H1 (cell line): ENCODE measurements at regions not wholly inside any gene's neighbourhood (a gene's known extent, or its start where the extent isn't known, plus 50 kb on each side); places are given as distances from the start of the nearest gene placed in this dataset.

Experiments
- CTCF ChIA-PET: fragments of 300-600 bp; sonication (Branson Sonifier 250); formaldehyde crosslinking; loops from one replicate; lab custom pipeline; 2021; ENCODE audit not compliant: partially characterized antibody; lab: Charles Lee
- POLR2A ChIA-PET: fragments of 300-600 bp; sonication (Branson Sonifier 250); formaldehyde crosslinking; loops from one replicate; lab custom pipeline; 2021; ENCODE audit warnings: inconsistent platforms; ENCODE audit not compliant: partially characterized antibody; lab: Charles Lee
- DNase-seq, 2 experiments: peaks; one replicate each; pipeline versions ENCODE4 v3.0.0 to v3.0.0-alpha.2; 2010 to 2022; ENCODE audit warnings: low spot score in 2 of 2, low read depth in 1 of 2, mixed read lengths in 1 of 2
- FAIRE-seq: peaks from 2 replicates; lab custom pipeline; 2011; peaks lifted over from hg19 to GRCh38; lab: Jason Lieb, UNC
- H2AFZ ChIP-seq: 2 replicates; pipeline ENCODE4 v1.8.1; 2012; ENCODE audit warnings: low read length, inconsistent platforms
- H2AK5ac ChIP-seq: 2 replicates; pipeline ENCODE4 v1.6.1; 2013; ENCODE audit warnings: low read depth, low read length
- H2BK120ac ChIP-seq: replicated peaks from 2 replicates; pipeline ENCODE3; 2013; ENCODE audit warnings: low read depth, low read length, inconsistent platforms
- H2BK12ac ChIP-seq: 2 replicates; pipeline ENCODE4 v1.6.1; 2013; ENCODE audit warnings: low read depth, low read length
- H2BK15ac ChIP-seq: 2 replicates; pipeline ENCODE4 v1.6.1; 2013; ENCODE audit warnings: low read length
- H2BK20ac ChIP-seq: 2 replicates; pipeline ENCODE4 v1.6.1; 2013; ENCODE audit warnings: low read length
- H2BK5ac ChIP-seq: 2 replicates; pipeline ENCODE4 v1.6.1; 2013; ENCODE audit warnings: low read depth, low read length
- H3K14ac ChIP-seq: 2 replicates; pipeline ENCODE4 v1.6.1; 2013; ENCODE audit warnings: inconsistent platforms; ENCODE audit not compliant: insufficient read length
- H3K18ac ChIP-seq: 2 replicates; pipeline ENCODE4 v1.6.1; 2013; ENCODE audit warnings: low read length; ENCODE audit errors: extremely low read depth
- H3K23ac ChIP-seq: 2 replicates; pipeline ENCODE4 v1.6.1; 2013; ENCODE audit warnings: inconsistent platforms; ENCODE audit not compliant: insufficient read length
- H3K23me2 ChIP-seq: 2 replicates; pipeline ENCODE4 v1.6.1; 2013; ENCODE audit warnings: low read depth, low read length
- H3K27ac ChIP-seq: 2 replicates; pipeline ENCODE4 v1.6.1; 2011; ENCODE audit warnings: low read depth, low read length, inconsistent platforms
- H3K27me3 ChIP-seq, 4 experiments: replicated peaks in 1 of 4; 1 replicate in 1 of 4; 2 replicates in 3 of 4; pipeline versions ENCODE4 v1.6.1 to v1.8.1; 2011 to 2013; ENCODE audit warnings: low read length in 3 of 4, mild to moderate bottlenecking in 3 of 4, inconsistent platforms in 2 of 4, mixed read lengths in 2 of 4, moderate library complexity in 1 of 4; ENCODE audit not compliant: control insufficient read depth in 3 of 4, insufficient read depth in 3 of 4; ENCODE audit errors: extremely low read depth in 1 of 4
- H3K36me3 ChIP-seq, 4 experiments: 2 replicates each; pipeline versions ENCODE4 v1.6.1 to v1.8.1; 2011 to 2013; ENCODE audit warnings: mild to moderate bottlenecking in 4 of 4, low read length in 3 of 4, moderate library complexity in 2 of 4, control low read depth in 1 of 4, inconsistent platforms in 1 of 4; ENCODE audit not compliant: insufficient read depth in 4 of 4, control insufficient read depth in 2 of 4
- H3K4ac ChIP-seq: replicated peaks from 2 replicates; pipeline ENCODE3; 2013; ENCODE audit warnings: low read length, low read depth, mixed read lengths, inconsistent platforms; ENCODE audit not compliant: insufficient read length
- H3K4me1 ChIP-seq, 4 experiments: replicated peaks in 1 of 4; 1 replicate in 1 of 4; 2 replicates in 3 of 4; pipeline versions ENCODE4 v1.6.1 to v1.8.1; 2011 to 2013; ENCODE audit warnings: low read length in 3 of 4, inconsistent platforms in 2 of 4, mixed read lengths in 1 of 4; ENCODE audit not compliant: insufficient read depth in 4 of 4, control insufficient read depth in 3 of 4
- H3K4me2 ChIP-seq, 2 experiments: 2 replicates each; pipeline versions ENCODE4 v1.6.1 to v1.8.1; 2011 to 2013; ENCODE audit warnings: low read depth in 2 of 2, low read length in 2 of 2, control low read depth in 1 of 2, inconsistent platforms in 1 of 2, mild to moderate bottlenecking in 1 of 2; ENCODE audit not compliant: insufficient read depth in 1 of 2
- H3K4me3 ChIP-seq, 4 experiments: fragments of 200-600, 300-600 bp in 1 of 4; sonication (generic), shearing (Covaris generic), sonication (Bioruptor Twin) in 1 of 4; 2 replicates each; pipeline versions ENCODE4 v1.5.1 to v1.8.1; 2011 to 2016; ENCODE audit warnings: low read length in 4 of 4, low read depth in 3 of 4, control low read depth in 2 of 4, inconsistent platforms in 2 of 4, mild to moderate bottlenecking in 2 of 4, mixed read lengths in 1 of 4, moderate library complexity in 1 of 4; ENCODE audit not compliant: insufficient read depth in 2 of 4; ENCODE audit errors: extremely low read depth in 1 of 4
- H3K56ac ChIP-seq: replicated peaks from 2 replicates; pipeline ENCODE3; 2013; ENCODE audit warnings: low read depth, mild to moderate bottlenecking, mixed read lengths, low read length, inconsistent platforms; ENCODE audit not compliant: insufficient read length
- H3K79me1 ChIP-seq: 2 replicates; pipeline ENCODE4 v1.6.1; 2013; ENCODE audit warnings: low read depth, low read length, control low read depth
- H3K79me2 ChIP-seq, 2 experiments: 2 replicates each; pipeline versions ENCODE4 v1.6.1 to v1.8.1; 2012 to 2013; ENCODE audit warnings: low read length in 2 of 2, mild to moderate bottlenecking in 2 of 2, inconsistent platforms in 1 of 2; ENCODE audit not compliant: insufficient read depth in 2 of 2, control insufficient read depth in 1 of 2
- H3K9ac ChIP-seq, 4 experiments: replicated peaks in 1 of 4; 1 replicate in 1 of 4; 2 replicates in 3 of 4; pipeline versions ENCODE4 v1.6.1 to v1.8.1; 2011 to 2013; ENCODE audit warnings: low read depth in 3 of 4, low read length in 3 of 4, control low read depth in 2 of 4, mild to moderate bottlenecking in 2 of 4, moderate library complexity in 2 of 4, inconsistent platforms in 1 of 4; ENCODE audit errors: extremely low read depth in 1 of 4
- H3K9me3 ChIP-seq, 2 experiments: 2 replicates each; pipeline versions ENCODE4 v1.6.1 to v1.8.1; 2012 to 2013; ENCODE audit warnings: mild to moderate bottlenecking in 2 of 2, moderate library complexity in 2 of 2, control low read depth in 1 of 2, inconsistent platforms in 1 of 2, low read depth in 1 of 2, low read length in 1 of 2, mixed read lengths in 1 of 2; ENCODE audit not compliant: insufficient read depth in 2 of 2
- H4K20me1 ChIP-seq, 2 experiments: replicated peaks in 1 of 2; 2 replicates each; pipeline versions ENCODE3 to v1.8.1; 2011 to 2013; ENCODE audit warnings: inconsistent platforms in 2 of 2, low read length in 2 of 2, mild to moderate bottlenecking in 1 of 2; ENCODE audit not compliant: insufficient read depth in 2 of 2, control insufficient read depth in 1 of 2
- H4K5ac ChIP-seq: 2 replicates; pipeline ENCODE4 v1.6.1; 2013; ENCODE audit warnings: low read length, low read depth, mixed read lengths, inconsistent platforms; ENCODE audit not compliant: insufficient read length
- H4K8ac ChIP-seq: 2 replicates; pipeline ENCODE4 v1.8.0; 2013; ENCODE audit warnings: mild to moderate bottlenecking, moderate library complexity, low read length, inconsistent platforms; ENCODE audit not compliant: insufficient read depth; ENCODE audit errors: extremely low read depth
- H4K91ac ChIP-seq: replicated peaks from 2 replicates; pipeline ENCODE3; 2013; ENCODE audit warnings: low read length, mixed read lengths, inconsistent platforms; ENCODE audit not compliant: insufficient read length
- EGR1 ChIP-seq: IDR thresholded peaks from 2 replicates; pipeline ENCODE4 v1.6.1; 2011; ENCODE audit warnings: low read depth, low read length, borderline replicate concordance
- POLR2AphosphoS5 ChIP-seq: IDR thresholded peaks from 2 replicates; pipeline ENCODE4 v1.6.1; 2011; ENCODE audit warnings: low read depth, low read length
- POU5F1 ChIP-seq: IDR thresholded peaks from 2 replicates; pipeline ENCODE4 v1.6.1; 2011; ENCODE audit warnings: low read depth, mild to moderate bottlenecking, low read length, moderate library complexity
- SIX5 ChIP-seq: IDR thresholded peaks from 2 replicates; pipeline ENCODE4 v1.6.1; 2011; ENCODE audit warnings: mild to moderate bottlenecking, low read depth, low read length
- YY1 ChIP-seq: IDR thresholded peaks from 2 replicates; pipeline ENCODE4 v1.6.1; 2011; ENCODE audit warnings: low read depth, mild to moderate bottlenecking, low read length
- WGBS, 2 experiments: shearing (Covaris generic) in 1 of 2; methylation state at CpG; one replicate each; pipeline versions ENCODE4 v1.1.6 to v1.1.7; 2013 to 2015; ENCODE audit warnings: low lambda C conversion rate in 2 of 2, mixed read lengths in 2 of 2, inconsistent platforms in 1 of 2, low coverage in 1 of 2, missing lambda C conversion rate in 1 of 2; ENCODE audit not compliant: insufficient replicate concordance in 2 of 2, insufficient coverage in 1 of 2, insufficient read length in 1 of 2; ENCODE audit errors: extremely low coverage in 1 of 2, missing lambda C conversion rate in 1 of 2; 5-methylcytosine and 5-hydroxymethylcytosine counted together

GRCh38 chr7:106518967-106519366 is 142.0 kb downstream of the CCDC71L start:
- no peak overlapping the region for H4K91ac ChIP-seq
- H4K8ac ChIP-seq: no peak overlapping the region
- 0 out of 2 replicates have a peak overlapping the region, but pooled peaks have one; percentile 25 for H2AFZ ChIP-seq
- H4K20me1 ChIP-seq: no peaks in the 10 kb centered on the region
- H3K27ac ChIP-seq: no peak overlapping the region
- no peak overlapping the region for H2BK20ac ChIP-seq
- H3K4me2 ChIP-seq: no peak overlapping the region
- H3K4me1 ChIP-seq: peaks cover 0 to 4% (median 0%) of the 10 kb centered on the region in 4 experiments; a peak in 1 of 7 replicates
- no peaks in the 10 kb centered on the region for H3K79me1 ChIP-seq
- H3K9ac ChIP-seq: no peak overlapping the region
- no peak overlapping the region for H2AK5ac ChIP-seq
- H3K36me3 ChIP-seq: no peaks in the 10 kb centered on the region
- no peak overlapping the region for H3K56ac ChIP-seq
- no peak for DNase-seq
- no peak overlapping the region for H3K14ac ChIP-seq
- H3K79me2 ChIP-seq: no peaks in the 10 kb centered on the region
- no peak overlapping the region for H2BK120ac ChIP-seq
- H3K4me3 ChIP-seq: no peak overlapping the region
- H3K27me3 ChIP-seq: no peaks in the 10 kb centered on the region; a peak in 1 of 7 replicates
- no peaks in the 10 kb centered on the region for H3K9me3 ChIP-seq
- no peak overlapping the region for H3K4ac ChIP-seq
- no peak overlapping the region for H2BK12ac ChIP-seq
- no peak overlapping the region for H4K5ac ChIP-seq
- H2BK5ac ChIP-seq: no peak overlapping the region
- no peak overlapping the region for H3K23ac ChIP-seq
- no peak for TF ChIP-seq POU5F1
- no peak for TF ChIP-seq YY1
- TF ChIP-seq POLR2AphosphoS5: no peak
- no peak for TF ChIP-seq EGR1
- TF ChIP-seq SIX5: no peak
- H3K23me2 ChIP-seq: no peaks in the 10 kb centered on the region; the same call in 1 of the 2 replicates
- H3K18ac ChIP-seq: no peak overlapping the region
- ChIA-PET POLR2A (no interaction called here), CTCF (no interaction called here)
- WGBS, 2 experiments: 85% methylated on average over 6 of the region's 6 CpGs; no CpG with 5 or more reads in 1 of the 2 experiments
- FAIRE-seq: no peak
- no peak overlapping the region for H2BK15ac ChIP-seq
